Right atrium auricular region (tissue), 2 donors: ENCODE measurements at regions not wholly inside any gene's neighbourhood (a gene's known extent, or its start where the extent isn't known, plus 50 kb on each side); places are given as distances from the start of the nearest gene placed in this dataset.

Experiments used
- DNase-seq: peaks from one replicate; pipeline ENCODE4 v3.0.0-alpha.2; 2019; ENCODE audit warnings: low spot score
- H3K27ac ChIP-seq, 2 donors: fragments of 200-600 bp; sonication (generic); 1 replicate in 1 of 2; 2 replicates in 1 of 2; pipeline ENCODE4 v1.5.1; 2016 to 2019
- H3K27me3 ChIP-seq, 2 donors: fragments of 200-600 bp; sonication (generic); one replicate each; pipeline versions ENCODE4 v1.5.1 to v1.6.0; 2017 to 2019
- H3K36me3 ChIP-seq: fragments of 200-600 bp; sonication (generic); one replicate; pipeline ENCODE4 v1.5.1; 2016
- H3K4me1 ChIP-seq, 2 donors: fragments of 200-600 bp; sonication (generic); one replicate each; pipeline versions ENCODE4 v1.5.1 to v1.6.0; 2017 to 2019
- H3K4me3 ChIP-seq, 2 donors: fragments of 200-600 bp; sonication (generic); 1 replicate in 1 of 2; 2 replicates in 1 of 2; pipeline ENCODE4 v1.5.1; 2017 to 2019; ENCODE audit warnings: mild to moderate bottlenecking in 1 of 2, moderate library complexity in 1 of 2
- H3K9me3 ChIP-seq, 2 donors: fragments of 200-600 bp; sonication (generic); one replicate each; pipeline ENCODE4 v1.5.1; 2019
- CTCF ChIP-seq, 2 donors: fragments of 200-600 bp; sonication (generic); IDR thresholded peaks; one replicate each; pipeline ENCODE4 v1.5.1; 2019; ENCODE audit warnings: antibody characterized with exemption in 2 of 2

GRCh38 chr10:59560990-59561389, 148.7 kb downstream of the SLC16A9 start:
- DNase-seq: no peak
- Histone ChIP-seq H3K27me3 (no peaks in the 10 kb centered on the region), H3K36me3 (no peaks in the 10 kb centered on the region), H3K4me3 (no peak overlapping the region), H3K27ac (no peak overlapping the region), H3K4me1 (no peaks in the 10 kb centered on the region), H3K9me3 (no peaks in the 10 kb centered on the region)
- no peak for TF ChIP-seq CTCF (IDR thresholded peaks at IDR 0.05)

- no peak for DNase-seq
- Histone ChIP-seq H3K9me3 (no peaks in the 10 kb centered on the region), H3K27ac (no peak overlapping the region), H3K4me3 (no peak overlapping the region), H3K27me3 (no peaks in the 10 kb centered on the region), H3K4me1 (no peaks in the 10 kb centered on the region), H3K36me3 (no peaks in the 10 kb centered on the region)
- TF ChIP-seq CTCF (IDR thresholded peaks at IDR 0.05): no peak
These were observed 149.5 kb downstream of the SLC16A9 start for GRCh38 chr10:59560161-59560560.

- Histone ChIP-seq H3K4me3 (no peak overlapping the region), H3K9me3 (no peaks in the 10 kb centered on the region), H3K36me3 (no peaks in the 10 kb centered on the region), H3K4me1 (no peaks in the 10 kb centered on the region), H3K27ac (no peak overlapping the region), H3K27me3 (no peaks in the 10 kb centered on the region)
- no peak for TF ChIP-seq CTCF (IDR thresholded peaks at IDR 0.05)
- DNase-seq: no peak
These were observed 151.6 kb downstream of the SLC16A9 start for GRCh38 chr10:59558066-59558465.

GRCh38 chr10:59557642-59558041, 152.0 kb downstream of the SLC16A9 start:
- no peak for TF ChIP-seq CTCF (IDR thresholded peaks at IDR 0.05)
- no peak for DNase-seq
- no peak overlapping the region for H3K4me3 ChIP-seq
- H3K36me3 ChIP-seq: no peaks in the 10 kb centered on the region
- H3K27ac ChIP-seq: no peak overlapping the region
- no peaks in the 10 kb centered on the region for H3K27me3 ChIP-seq
- H3K9me3 ChIP-seq: no peaks in the 10 kb centered on the region
- H3K4me1 ChIP-seq: no peaks in the 10 kb centered on the region

- Histone ChIP-seq H3K27ac (no peak overlapping the region), H3K36me3 (no peaks in the 10 kb centered on the region), H3K27me3 (no peaks in the 10 kb centered on the region), H3K4me3 (no peak overlapping the region), H3K9me3 (no peaks in the 10 kb centered on the region), H3K4me1 (no peaks in the 10 kb centered on the region)
- DNase-seq: no peak
- TF ChIP-seq CTCF (IDR thresholded peaks at IDR 0.05): no peak
These were observed 152.6 kb downstream of the SLC16A9 start for GRCh38 chr10:59557052-59557451.

- Histone ChIP-seq H3K27ac (no peak overlapping the region), H3K9me3 (no peaks in the 10 kb centered on the region), H3K36me3 (no peaks in the 10 kb centered on the region), H3K4me1 (no peaks in the 10 kb centered on the region), H3K4me3 (no peak overlapping the region), H3K27me3 (no peaks in the 10 kb centered on the region)
- no peak for TF ChIP-seq CTCF (IDR thresholded peaks at IDR 0.05)
- no peak for DNase-seq
These were observed 156.3 kb downstream of the SLC16A9 start for GRCh38 chr10:59553162-59553900.
